HG03039 (cell line): ENCODE measurements at regions not wholly inside any gene's neighbourhood (a gene's known extent, or its start where the extent isn't known, plus 50 kb on each side); places are given as distances from the start of the nearest gene placed in this dataset.
"Not testable (repeated sequence)": the region's sequence is repeated elsewhere in the genome, so short reads cannot be mapped to it uniquely, and the experiment has no call there.

Experiments used
- ATAC-seq: cut with Tn5 transposase; IDR thresholded peaks from one replicate; pipeline ENCODE4 v1.9.1; 2021; ENCODE audit warnings: mild to moderate bottlenecking, moderate library complexity; ENCODE audit not compliant: unreplicated experiment

GRCh38 chr9:7739595-7739994, 60.0 kb downstream of the DMAC1 start:
- no peak for ATAC-seq

- no peak for ATAC-seq
These were observed 64.3 kb downstream of the DMAC1 start for GRCh38 chr9:7735311-7735710.

- no peak for ATAC-seq
These were observed 69.5 kb downstream of the DMAC1 start for GRCh38 chr9:7730164-7730445.

- ATAC-seq, result no peak
These were observed 70.0 kb downstream of the DMAC1 start for GRCh38 chr9:7729371-7730163.

DNA sequence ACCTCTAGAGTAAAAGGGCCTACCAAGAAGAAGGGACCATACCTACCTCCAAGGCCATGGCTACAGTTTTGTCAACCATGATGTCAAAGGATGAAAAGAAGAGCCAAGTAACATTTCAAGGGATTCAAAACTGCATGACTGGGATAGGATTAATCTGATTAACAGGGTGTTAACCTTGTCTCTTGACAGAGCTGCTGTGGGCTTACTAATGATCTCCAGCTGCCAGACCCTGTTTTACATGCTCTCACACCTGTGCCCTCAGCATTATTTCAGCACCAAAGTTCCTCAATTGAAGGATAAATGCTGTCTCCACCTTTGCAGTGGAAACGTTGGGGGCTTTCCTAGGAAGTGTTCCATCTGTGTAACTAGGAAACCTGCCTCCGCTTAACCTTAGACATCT, 78.3 kb downstream of the DMAC1 start:
- ATAC-seq, result no peak

DNA sequence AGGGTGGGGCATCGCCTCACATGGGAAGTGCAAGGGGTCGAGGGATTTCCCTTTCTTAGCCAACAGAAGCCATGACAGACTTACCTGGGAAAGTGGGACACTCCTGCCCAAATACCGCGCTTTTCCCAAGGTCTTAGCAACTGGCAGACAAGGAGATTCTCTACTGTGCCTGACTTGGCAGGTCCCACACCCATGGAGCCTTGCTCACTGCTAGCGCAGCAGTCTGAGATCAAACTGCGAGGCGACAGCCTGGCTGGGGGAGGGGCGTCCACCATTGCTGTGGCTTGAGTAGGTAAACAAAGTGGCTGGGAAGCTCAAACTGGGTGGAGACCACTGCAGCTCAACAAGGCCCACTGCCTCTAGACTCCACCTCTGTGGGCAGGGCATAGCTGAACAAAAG, 86.5 kb downstream of the DMAC1 start:
- not testable (repeated sequence) for ATAC-seq

GRCh38 chr9:7710686-7711085, 88.9 kb downstream of the DMAC1 start:
- ATAC-seq, result no peak

GRCh38 chr9:7707934-7708333, 91.6 kb downstream of the DMAC1 start:
- ATAC-seq, result no peak

DNA sequence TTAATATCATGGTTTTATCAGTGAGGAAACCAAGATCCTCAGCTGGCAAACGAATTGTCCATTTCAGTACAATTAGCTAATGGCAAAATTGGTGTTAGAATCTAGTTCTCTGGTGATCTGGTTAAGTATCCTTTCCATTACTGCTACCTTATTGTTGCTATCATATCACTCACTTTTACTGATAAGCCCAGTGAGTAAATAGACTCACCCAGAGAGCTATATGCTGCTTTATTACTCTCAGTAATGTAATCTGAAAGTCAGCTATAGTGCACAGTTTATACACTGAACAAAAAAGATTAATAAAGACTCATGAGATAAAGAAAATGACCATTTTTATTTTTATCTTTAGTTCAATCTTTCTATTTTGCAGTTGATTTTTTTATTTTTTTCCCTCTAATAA, 95.0 kb downstream of the DMAC1 start:
- ATAC-seq, result no peak

- no peak for ATAC-seq
These were observed 107.7 kb downstream of the DMAC1 start for GRCh38 chr9:7691909-7692308.

DNA sequence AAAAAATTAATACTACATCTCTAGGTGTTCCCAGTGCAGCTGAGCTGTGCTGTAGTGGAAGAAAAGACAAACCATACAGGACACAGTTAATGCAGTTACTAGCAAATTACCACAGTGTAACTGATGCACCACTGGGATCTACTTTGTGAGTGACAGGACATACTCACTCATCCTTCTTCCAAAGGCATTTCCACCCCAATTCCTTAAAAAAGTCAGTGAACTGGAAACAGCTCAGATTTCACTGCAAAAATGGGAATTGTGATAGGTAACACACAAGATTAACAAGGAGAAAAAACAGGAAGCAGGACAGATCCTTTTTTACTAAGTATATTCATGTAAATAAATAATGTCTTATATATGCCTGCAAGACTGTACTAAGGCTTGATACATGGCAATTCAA, 109.6 kb downstream of the DMAC1 start:
- no peak for ATAC-seq

DNA sequence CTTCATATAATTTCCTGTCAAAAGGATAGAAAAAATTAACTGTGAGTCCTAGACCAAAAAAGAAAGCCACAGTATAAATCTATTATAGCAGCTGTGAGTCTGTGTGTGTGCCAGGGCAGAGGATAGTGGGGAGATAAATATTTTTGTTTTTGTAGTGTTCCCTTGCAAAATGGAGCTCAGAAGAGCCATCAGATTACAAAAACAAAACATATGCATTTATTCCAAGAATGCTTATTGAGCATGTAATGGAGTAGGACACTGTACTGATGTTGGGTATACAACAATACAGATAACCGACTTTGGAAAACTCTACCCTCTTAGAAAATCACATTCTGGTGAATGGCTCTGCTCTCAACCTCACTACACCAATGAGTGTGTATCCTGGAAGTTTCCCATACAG, 111.0 kb downstream of the DMAC1 start:
- no peak for ATAC-seq

- ATAC-seq, result no peak
These were observed 122.9 kb downstream of the DMAC1 start for GRCh38 chr9:7676609-7677156.

DNA sequence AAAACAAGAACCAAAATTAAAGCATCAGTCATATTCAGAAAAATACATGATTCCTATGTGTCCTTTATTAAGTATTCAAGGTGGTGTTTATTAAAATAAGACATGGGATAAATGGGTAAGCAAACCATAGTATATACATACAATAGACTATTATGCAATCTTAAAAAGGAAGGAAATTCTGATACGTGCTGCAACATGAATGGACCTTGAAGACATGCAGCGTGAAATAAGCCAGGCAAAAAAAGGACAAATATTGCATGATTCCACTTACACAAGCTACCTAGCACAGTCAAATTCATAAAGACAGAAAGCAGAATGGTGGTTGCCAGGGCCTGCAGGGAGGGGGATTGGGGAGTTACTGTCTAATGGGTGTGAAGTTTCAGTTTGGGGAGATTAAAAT, 127.7 kb downstream of the DMAC1 start:
- no peak for ATAC-seq

DNA sequence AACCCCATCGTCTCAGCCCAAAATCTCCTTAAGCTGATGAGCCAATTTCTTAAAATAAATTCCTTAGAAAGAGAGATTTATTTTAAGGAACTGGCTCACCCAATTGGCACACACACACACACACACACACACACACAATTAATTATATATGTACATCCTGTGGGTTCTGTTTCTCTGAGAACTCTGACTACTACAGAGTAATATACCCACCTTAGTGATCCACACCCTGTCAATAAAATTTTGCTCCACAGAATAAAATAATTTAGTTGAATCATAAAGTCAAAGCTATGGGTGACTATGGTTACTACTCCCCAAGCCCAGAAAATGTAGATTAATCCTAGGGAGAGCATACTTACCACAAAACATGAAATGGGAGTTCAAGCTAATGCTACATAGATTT, 131.0 kb downstream of the DMAC1 start:
- ATAC-seq, result no peak

DNA sequence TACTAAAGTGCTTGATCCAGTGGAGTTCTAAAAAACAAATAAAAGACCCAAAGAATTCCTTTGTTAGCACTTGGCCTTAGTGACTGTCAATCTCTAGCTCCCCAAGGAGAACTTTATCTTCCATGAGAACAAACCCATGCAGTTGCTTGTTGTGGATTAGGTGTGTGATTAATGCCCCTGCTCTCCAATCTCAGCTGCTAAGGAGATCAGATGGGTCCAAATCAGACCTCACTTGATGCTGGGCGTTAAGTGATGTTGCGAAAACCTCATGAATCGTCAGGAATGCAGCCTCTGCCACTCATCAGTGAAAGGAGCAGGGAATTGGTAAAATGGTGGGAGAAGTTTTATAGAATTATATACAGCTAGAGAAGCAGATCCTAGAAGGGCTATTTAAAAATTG, 133.7 kb downstream of the DMAC1 start:
- ATAC-seq, result no peak

DNA sequence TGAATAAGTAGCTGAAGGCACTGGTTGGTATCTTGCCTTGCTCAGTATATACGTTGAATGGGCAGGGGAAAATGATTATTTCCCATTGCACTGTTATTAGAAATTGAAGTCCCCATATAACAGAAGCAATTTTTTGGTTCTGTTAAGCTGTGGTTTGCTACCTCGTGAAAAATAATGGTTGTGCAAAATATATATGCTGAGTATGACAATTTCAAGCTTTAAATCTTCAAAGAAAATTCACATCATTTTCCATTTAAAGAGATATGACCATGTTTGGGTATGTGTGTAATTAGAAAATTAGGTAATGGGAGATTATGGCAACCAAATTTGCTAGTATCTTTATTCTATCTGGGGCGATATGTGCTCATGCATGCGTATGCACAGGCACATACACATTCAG, 139.8 kb downstream of the DMAC1 start:
- no peak for ATAC-seq

DNA sequence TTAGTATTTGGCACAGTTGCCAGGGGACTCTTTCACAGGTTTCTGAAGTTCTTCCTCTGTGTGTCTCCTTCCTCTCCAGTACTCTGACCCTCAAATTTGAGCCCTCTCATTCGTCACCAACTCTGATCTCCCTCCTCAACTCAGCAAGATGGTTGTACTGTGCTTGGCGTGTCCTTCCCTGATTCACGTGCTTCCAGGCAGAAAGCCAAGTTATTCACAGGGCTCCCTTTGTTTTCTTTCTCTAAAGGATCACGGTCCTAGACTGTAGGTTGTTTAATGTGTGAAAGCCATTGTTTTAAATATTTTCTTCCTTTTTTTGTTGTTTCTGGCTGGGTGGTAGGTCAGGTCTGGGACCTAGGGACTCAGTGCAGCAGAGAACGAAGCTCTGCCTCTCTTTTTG, 142.9 kb downstream of the DMAC1 start:
- ATAC-seq, result no peak

- ATAC-seq, result no peak
These were observed 146.3 kb downstream of the DMAC1 start for GRCh38 chr9:7653262-7653661.

GRCh38 chr9:7640231-7640630, 159.3 kb downstream of the DMAC1 start:
- no peak for ATAC-seq

GRCh38 chr9:7639471-7639870, 160.1 kb downstream of the DMAC1 start:
- no peak for ATAC-seq

GRCh38 chr9:7636838-7637467, 162.6 kb downstream of the DMAC1 start:
- no peak for ATAC-seq

- ATAC-seq, result no peak
These were observed 163.3 kb downstream of the DMAC1 start for GRCh38 chr9:7636309-7636708.
